ENCODE measurements at regions not wholly inside any gene's neighbourhood (a gene's known extent, or its start where the extent isn't known, plus 50 kb on each side); places are given as distances from the start of the nearest gene placed in this dataset.

DNA sequence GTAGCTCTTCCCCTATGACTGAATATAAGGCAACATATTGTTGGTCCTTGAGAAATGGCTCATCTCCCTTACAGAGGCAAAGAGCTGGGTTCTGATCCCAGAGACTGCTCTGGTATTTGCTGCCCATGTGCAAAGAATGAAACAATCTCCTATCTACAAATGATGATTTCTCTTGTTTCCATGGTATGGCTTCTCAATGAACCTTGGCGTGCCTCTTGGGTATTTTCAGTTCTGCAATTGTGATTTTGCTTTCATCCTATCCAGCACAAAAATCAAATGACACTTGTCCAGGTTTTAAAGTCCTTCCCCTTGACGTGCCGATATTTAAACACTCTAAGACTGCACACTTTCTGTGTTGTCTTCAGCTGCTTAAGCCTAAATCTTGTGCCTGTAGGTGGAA lies 109.8 kb upstream of the NR2F2 start:
- no peaks in the 10 kb centered on the region for H3K27me3 ChIP-seq (replicated peaks; ENCODE audit: insufficient read depth, low read length)

DNA sequence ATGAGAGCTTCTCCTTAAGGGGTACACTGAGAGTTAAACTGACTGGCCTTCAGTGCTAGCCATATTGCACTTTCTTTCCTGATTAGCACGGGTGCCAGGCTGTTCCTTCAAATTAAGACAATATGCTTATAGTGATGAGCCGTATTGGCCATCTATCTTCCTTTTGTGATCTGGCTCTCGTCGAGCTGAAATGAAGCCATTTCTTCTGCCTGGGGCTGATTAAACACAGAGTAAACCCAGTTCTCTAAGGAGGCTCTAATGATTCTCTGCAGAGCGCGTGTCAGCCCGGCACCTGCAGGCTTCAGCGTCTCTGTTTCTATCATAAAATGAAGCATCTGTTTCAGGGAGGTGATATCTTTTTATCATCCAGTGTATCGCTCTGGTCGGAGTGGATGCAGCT lies 107.5 kb upstream of the NR2F2 start:
- no peak overlapping the region for H2AFZ ChIP-seq (ENCODE audit: low read length)
- no peak for DNase-seq
- H3K4me2 ChIP-seq (ENCODE audit: low read depth, low read length), result no peak overlapping the region
- no peaks in the 10 kb centered on the region for H3K36me3 ChIP-seq (replicated peaks; ENCODE audit: insufficient read depth, low read length)
- H3F3A ChIP-seq (ENCODE audit: insufficient read depth, low read length), result no peaks in the 10 kb centered on the region
- TF ChIP-seq EZH2 (optimal IDR thresholded peaks at IDR 0.05; ENCODE audit: low read depth, low read length) (no peak), EZH2phosphoT487 (IDR thresholded peaks at IDR 0.05; ENCODE audit: low read length) (no peak)
- TF ChIP-seq, protein P1, sequence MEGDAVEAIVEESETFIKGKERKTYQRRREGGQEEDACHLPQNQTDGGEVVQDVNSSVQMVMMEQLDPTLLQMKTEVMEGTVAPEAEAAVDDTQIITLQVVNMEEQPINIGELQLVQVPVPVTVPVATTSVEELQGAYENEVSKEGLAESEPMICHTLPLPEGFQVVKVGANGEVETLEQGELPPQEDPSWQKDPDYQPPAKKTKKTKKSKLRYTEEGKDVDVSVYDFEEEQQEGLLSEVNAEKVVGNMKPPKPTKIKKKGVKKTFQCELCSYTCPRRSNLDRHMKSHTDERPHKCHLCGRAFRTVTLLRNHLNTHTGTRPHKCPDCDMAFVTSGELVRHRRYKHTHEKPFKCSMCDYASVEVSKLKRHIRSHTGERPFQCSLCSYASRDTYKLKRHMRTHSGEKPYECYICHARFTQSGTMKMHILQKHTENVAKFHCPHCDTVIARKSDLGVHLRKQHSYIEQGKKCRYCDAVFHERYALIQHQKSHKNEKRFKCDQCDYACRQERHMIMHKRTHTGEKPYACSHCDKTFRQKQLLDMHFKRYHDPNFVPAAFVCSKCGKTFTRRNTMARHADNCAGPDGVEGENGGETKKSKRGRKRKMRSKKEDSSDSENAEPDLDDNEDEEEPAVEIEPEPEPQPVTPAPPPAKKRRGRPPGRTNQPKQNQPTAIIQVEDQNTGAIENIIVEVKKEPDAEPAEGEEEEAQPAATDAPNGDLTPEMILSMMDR (IDR thresholded peaks at IDR 0.05; ENCODE audit: low read length), result no peak
- no peaks in the 10 kb centered on the region for H4K20me1 ChIP-seq (ENCODE audit: insufficient read depth, low read length)
- H3K27me3 ChIP-seq (replicated peaks; ENCODE audit: insufficient read depth, low read length), result no peaks in the 10 kb centered on the region
- H3K9me2 ChIP-seq (replicated peaks; ENCODE audit: insufficient read depth, low read length), result no peaks in the 10 kb centered on the region
- no peak overlapping the region for H3K4me3 ChIP-seq (ENCODE audit: low read length)
- H3K9ac ChIP-seq (ENCODE audit: low read length), result no peak overlapping the region
- H3K4me1 ChIP-seq (ENCODE audit: low read length), result no peaks in the 10 kb centered on the region
- no peak overlapping the region for H3K27ac ChIP-seq (ENCODE audit: low read length)
- no peaks in the 10 kb centered on the region for H3K9me3 ChIP-seq (replicated peaks; ENCODE audit: insufficient read depth, low read length)
- no peaks in the 10 kb centered on the region for H3K79me2 ChIP-seq (ENCODE audit: low read length)

More for the DNA sequence above, 109.8 kb upstream of the NR2F2 start:
- no peak overlapping the region for H3K27ac ChIP-seq (ENCODE audit: low read length)
- TF ChIP-seq EZH2phosphoT487 (IDR thresholded peaks at IDR 0.05; ENCODE audit: low read length) (no peak), EZH2 (optimal IDR thresholded peaks at IDR 0.05; ENCODE audit: low read depth, low read length) (no peak)
- TF ChIP-seq, protein P1 (IDR thresholded peaks at IDR 0.05; ENCODE audit: low read length), result no peak
- no peak overlapping the region for H3K4me3 ChIP-seq (ENCODE audit: low read length)
- H3K4me2 ChIP-seq (ENCODE audit: low read depth, low read length), result no peak overlapping the region
- H3K9me3 ChIP-seq (replicated peaks; ENCODE audit: insufficient read depth, low read length), result no peaks in the 10 kb centered on the region
- DNase-seq, result no peak
- H3K9me2 ChIP-seq (replicated peaks; ENCODE audit: insufficient read depth, low read length), result no peaks in the 10 kb centered on the region
- H2AFZ ChIP-seq (ENCODE audit: low read length), result no peak overlapping the region
- H4K20me1 ChIP-seq (ENCODE audit: insufficient read depth, low read length), result no peaks in the 10 kb centered on the region
- no peak overlapping the region for H3K9ac ChIP-seq (ENCODE audit: low read length)
- no peaks in the 10 kb centered on the region for H3F3A ChIP-seq (ENCODE audit: insufficient read depth, low read length)
- no peaks in the 10 kb centered on the region for H3K79me2 ChIP-seq (ENCODE audit: low read length)
- H3K36me3 ChIP-seq (replicated peaks; ENCODE audit: insufficient read depth, low read length), result no peaks in the 10 kb centered on the region
- H3K4me1 ChIP-seq (ENCODE audit: low read length), result no peaks in the 10 kb centered on the region

DNA sequence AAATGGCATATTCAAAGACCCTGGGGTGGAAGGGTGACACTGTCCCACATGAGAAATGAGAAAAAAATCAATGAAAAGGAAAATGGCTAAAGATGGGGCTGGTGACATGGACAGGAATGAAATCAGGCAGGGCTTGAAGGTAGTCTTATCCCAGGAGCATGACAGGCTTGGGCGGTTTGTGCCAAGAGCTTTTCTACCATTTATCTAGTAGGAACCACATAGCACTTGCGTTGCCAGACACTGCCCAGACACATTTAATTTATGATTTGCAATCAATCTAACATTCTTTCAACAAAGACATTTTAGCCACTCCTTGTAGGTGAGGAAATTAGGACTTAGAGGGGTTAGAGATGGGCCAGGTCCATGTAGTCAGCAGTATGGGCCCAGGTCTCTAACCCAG lies 106.6 kb upstream of the NR2F2 start:
- no peaks in the 10 kb centered on the region for H3K9me2 ChIP-seq (replicated peaks; ENCODE audit: insufficient read depth, low read length)
- H3K9ac ChIP-seq (ENCODE audit: low read length), result no peak overlapping the region
- no peaks in the 10 kb centered on the region for H3F3A ChIP-seq (ENCODE audit: insufficient read depth, low read length)
- no peaks in the 10 kb centered on the region for H3K36me3 ChIP-seq (replicated peaks; ENCODE audit: insufficient read depth, low read length)
- no peak for DNase-seq
- no peaks in the 10 kb centered on the region for H4K20me1 ChIP-seq (ENCODE audit: insufficient read depth, low read length)
- H3K4me3 ChIP-seq (ENCODE audit: low read length), result no peak overlapping the region
- no peak overlapping the region for H3K4me2 ChIP-seq (ENCODE audit: low read depth, low read length)
- H3K27me3 ChIP-seq (replicated peaks; ENCODE audit: insufficient read depth, low read length), result no peaks in the 10 kb centered on the region
- H2AFZ ChIP-seq (ENCODE audit: low read length), result no peak overlapping the region
- no peaks in the 10 kb centered on the region for H3K79me2 ChIP-seq (ENCODE audit: low read length)
- H3K9me3 ChIP-seq (replicated peaks; ENCODE audit: insufficient read depth, low read length), result no peaks in the 10 kb centered on the region
- no peak for TF ChIP-seq EZH2phosphoT487 (IDR thresholded peaks at IDR 0.05; ENCODE audit: low read length)
- TF ChIP-seq, protein P1 (IDR thresholded peaks at IDR 0.05; ENCODE audit: low read length), result no peak
- H3K27ac ChIP-seq (ENCODE audit: low read length), result no peak overlapping the region
- H3K4me1 ChIP-seq (ENCODE audit: low read length), result no peaks in the 10 kb centered on the region

Measured in MM.1S (cell line).